ENCODE measurements at regions not wholly inside any gene's neighbourhood (a gene's known extent, or its start where the extent isn't known, plus 50 kb on each side); places are given as distances from the start of the nearest gene placed in this dataset.
A peak's percentile ranks its signal among the peaks of the same experiment; 100 is the strongest.

GRCh38 chr9:116075191-116075590 is 78.4 kb upstream of the PAPPA start:
- TF ChIP-seq EZH2 (IDR thresholded peaks at IDR 0.05; ENCODE audit: low read length) (no peak), CTCF (optimal IDR thresholded peaks at IDR 0.05 in 1 of 3, IDR thresholded peaks at IDR 0.05 in 1 of 3, conservative IDR thresholded peaks at IDR 0.05 in 1 of 3; ENCODE audit: extremely low read depth in 1 of 3, insufficient read depth in 2 of 3, low read length in 3 of 3) (no peak)
- Histone ChIP-seq H3K9me3 (ENCODE audit: control insufficient read depth, low read depth, low read length) (no peaks in the 10 kb centered on the region), H3K4me3 (ENCODE audit: control insufficient read depth in 2 of 3, extremely low read depth in 1 of 3, insufficient read depth in 2 of 3, low read depth in 1 of 3, low read length in 3 of 3) (no peak overlapping the region), H2AFZ (ENCODE audit: control insufficient read depth, low read length) (no peak overlapping the region), H3K27me3 (ENCODE audit: control insufficient read depth, extremely low read depth, insufficient read depth, low read length) (no peaks in the 10 kb centered on the region), H3K4me2 (ENCODE audit: control insufficient read depth, extremely low read depth, insufficient read depth, low read depth, low read length) (no peak overlapping the region), H3K27ac (ENCODE audit: control insufficient read depth, insufficient read depth, low read length) (no peak overlapping the region), H3K9me1 (ENCODE audit: control insufficient read depth, extremely low read depth, insufficient read depth, low read length) (no peaks in the 10 kb centered on the region), H3K9ac (ENCODE audit: control insufficient read depth, extremely low read depth, insufficient read depth, low read length) (no peak overlapping the region), H3K36me3 (ENCODE audit: control insufficient read depth in 2 of 2, extremely low read depth in 1 of 2, insufficient read depth in 2 of 2, low read length in 2 of 2) (no peaks in the 10 kb centered on the region), H4K20me1 (ENCODE audit: control insufficient read depth, extremely low read depth, insufficient read depth, low read length) (no peaks in the 10 kb centered on the region), H3K4me1 (ENCODE audit: control insufficient read depth, extremely low read depth, insufficient read depth, low read length) (peaks cover 18% of the 10 kb centered on the region), H3K79me2 (ENCODE audit: control insufficient read depth, insufficient read depth, low read length) (no peaks in the 10 kb centered on the region)
- dilution Hi-C loops (cut with MboI; ENCODE audit: extremely low pct_ligation_motif_present, low sequenced_read_pairs), result no loop called here
- DNase-seq (ENCODE audit: low read depth, low spot score) (no peak), FAIRE-seq (peak; percentile 55)

- Histone ChIP-seq H3K27me3 (ENCODE audit: control insufficient read depth, extremely low read depth, insufficient read depth, low read length) (no peaks in the 10 kb centered on the region), H3K9me1 (ENCODE audit: control insufficient read depth, extremely low read depth, insufficient read depth, low read length) (no peaks in the 10 kb centered on the region), H3K4me1 (ENCODE audit: control insufficient read depth, extremely low read depth, insufficient read depth, low read length) (peaks cover 14% of the 10 kb centered on the region), H3K9me3 (ENCODE audit: control insufficient read depth, low read depth, low read length) (no peaks in the 10 kb centered on the region), H3K9ac (ENCODE audit: control insufficient read depth, extremely low read depth, insufficient read depth, low read length) (no peak overlapping the region), H3K4me3 (ENCODE audit: control insufficient read depth in 2 of 3, extremely low read depth in 1 of 3, insufficient read depth in 2 of 3, low read depth in 1 of 3, low read length in 3 of 3) (no peak overlapping the region), H4K20me1 (ENCODE audit: control insufficient read depth, extremely low read depth, insufficient read depth, low read length) (no peaks in the 10 kb centered on the region), H3K27ac (ENCODE audit: control insufficient read depth, insufficient read depth, low read length) (no peak overlapping the region), H2AFZ (ENCODE audit: control insufficient read depth, low read length) (no peak overlapping the region), H3K36me3 (ENCODE audit: control insufficient read depth in 2 of 2, extremely low read depth in 1 of 2, insufficient read depth in 2 of 2, low read length in 2 of 2) (no peaks in the 10 kb centered on the region), H3K4me2 (ENCODE audit: control insufficient read depth, extremely low read depth, insufficient read depth, low read depth, low read length) (no peak overlapping the region), H3K79me2 (ENCODE audit: control insufficient read depth, insufficient read depth, low read length) (no peaks in the 10 kb centered on the region)
- FAIRE-seq (no peak), DNase-seq (ENCODE audit: low read depth, low spot score) (no peak)
- TF ChIP-seq EZH2 (IDR thresholded peaks at IDR 0.05; ENCODE audit: low read length), result no peak
- no peak for TF ChIP-seq CTCF (optimal IDR thresholded peaks at IDR 0.05 in 1 of 3, IDR thresholded peaks at IDR 0.05 in 1 of 3, conservative IDR thresholded peaks at IDR 0.05 in 1 of 3; ENCODE audit: extremely low read depth in 1 of 3, insufficient read depth in 2 of 3, low read length in 3 of 3)
- dilution Hi-C loops (cut with MboI; ENCODE audit: extremely low pct_ligation_motif_present, low sequenced_read_pairs), result no loop called here
Observed at GRCh38 chr9:116078640-116079039, 75.0 kb upstream of the PAPPA start.
